PC-3 (cell line): ENCODE measurements at regions not wholly inside any gene's neighbourhood (a gene's known extent, or its start where the extent isn't known, plus 50 kb on each side); places are given as distances from the start of the nearest gene placed in this dataset.

ENCODE experiments used
- ATAC-seq: fragments of 200-7000 bp; cut with Tn5 transposase; 2 replicates; pipeline ENCODE4 v1.9.1; 2020; ENCODE audit warnings: mild to moderate bottlenecking, moderate library complexity
- BruUV-seq: library from RNA; stranded (reverse); fragments of 400-500 nt; replicated peaks from 2 replicates; lab custom pipeline; 2021; lab: Mats Ljungman, UMichigan
- CTCF ChIA-PET: fragments of 300-600 bp; sonication (Branson Sonifier 250); formaldehyde crosslinking; loops from one replicate; lab custom pipeline; 2022; ENCODE audit warnings: antibody characterized with exemption; lab: Charles Lee
- POLR2A ChIA-PET: fragments of 300-600 bp; sonication (Branson Sonifier 250); formaldehyde crosslinking; loops from one replicate; lab custom pipeline; 2022; ENCODE audit warnings: antibody characterized with exemption; ENCODE audit not compliant: unreplicated experiment; lab: Charles Lee
- DNase-seq: peaks from one replicate; pipeline ENCODE4 v3.0.0-alpha.2; 2015
- H2AFZ ChIP-seq: fragments of 300-600 bp; sonication (generic); 2 replicates; pipeline ENCODE4 v1.6.0; 2016; ENCODE audit warnings: antibody characterized with exemption, low read length
- H3F3A ChIP-seq: fragments of 300-600 bp; sonication (generic); one replicate; pipeline ENCODE4 v1.6.0; 2017; ENCODE audit warnings: antibody characterized with exemption, low read length, control low read depth, mild to moderate bottlenecking; ENCODE audit not compliant: unreplicated experiment
- H3K27ac ChIP-seq: fragments of 300-600 bp; sonication (generic); 2 replicates; pipeline ENCODE4 v1.5.1; 2016; ENCODE audit warnings: mild to moderate bottlenecking, low read length
- H3K27me3 ChIP-seq: fragments of 300-600 bp; sonication (generic); 2 replicates; pipeline ENCODE4 v1.6.1; 2016; ENCODE audit warnings: low read length, mixed read lengths
- H3K36me3 ChIP-seq: fragments of 300-600 bp; sonication (generic); 2 replicates; pipeline ENCODE4 v1.6.1; 2016; ENCODE audit warnings: low read depth, mixed run types, low read length, mixed read lengths
- H3K4me1 ChIP-seq: fragments of 300-600 bp; sonication (generic); 2 replicates; pipeline ENCODE4 v1.5.1; 2016; ENCODE audit warnings: low read length; ENCODE audit not compliant: insufficient read depth
- H3K4me2 ChIP-seq: fragments of 300-600 bp; sonication (generic); 2 replicates; pipeline ENCODE4 v1.6.0; 2016; ENCODE audit warnings: low read length
- H3K4me3 ChIP-seq: fragments of 300-600 bp; sonication (generic); 2 replicates; pipeline ENCODE4 v1.5.1; 2016; ENCODE audit warnings: mild to moderate bottlenecking, low read length, mixed read lengths
- H3K79me2 ChIP-seq: fragments of 300-600 bp; sonication (generic); 2 replicates; pipeline ENCODE4 v1.6.1; 2017; ENCODE audit warnings: low read length, mixed read lengths
- H3K9ac ChIP-seq: fragments of 300-600 bp; sonication (generic); 2 replicates; pipeline ENCODE4 v1.6.0; 2016; ENCODE audit warnings: mild to moderate bottlenecking, low read length
- H3K9me2 ChIP-seq: fragments of 300-600 bp; sonication (generic); replicated peaks from 2 replicates; pipeline ENCODE4 v1.6.1; 2016; ENCODE audit warnings: mixed run types, low read length, mixed read lengths
- H3K9me3 ChIP-seq: fragments of 300-600 bp; sonication (generic); 2 replicates; pipeline ENCODE4 v1.6.1; 2016; ENCODE audit warnings: low read length, mixed read lengths
- H4K20me1 ChIP-seq: fragments of 300-600 bp; sonication (generic); 2 replicates; pipeline ENCODE4 v1.6.1; 2016; ENCODE audit warnings: low read length, mixed read lengths
- CTCF ChIP-seq: fragments of 300-600 bp; sonication (generic); conservative IDR thresholded peaks from 2 replicates; pipeline ENCODE4 v1.5.1; 2017; ENCODE audit warnings: antibody characterized with exemption, low read depth, mild to moderate bottlenecking, low read length
- EZH2 ChIP-seq: fragments of 300-600 bp; sonication (generic); IDR thresholded peaks from one replicate; pipeline ENCODE4 v1.6.1; 2017; ENCODE audit warnings: antibody characterized with exemption, mild to moderate bottlenecking, low read length; ENCODE audit not compliant: unreplicated experiment
- EZH2phosphoT487 ChIP-seq: fragments of 300-600 bp; sonication (generic); IDR thresholded peaks from 2 replicates; pipeline ENCODE4 v1.6.1; 2018; ENCODE audit warnings: mild to moderate bottlenecking, antibody characterized with exemption, low read length, borderline replicate concordance
- intact Hi-C: fragments of 100-400 bp; cut with micrococcal nuclease; formaldehyde crosslinking; loops from 2 replicates; pipeline ENCODE4 v1.9.0; 2023

GRCh38 chr4:138111462-138112000 is 130.6 kb downstream of the SLC7A11 start:
- H3K36me3 ChIP-seq: no peaks in the 10 kb centered on the region
- H3K9ac ChIP-seq: no peak overlapping the region
- no peaks in the 10 kb centered on the region for H4K20me1 ChIP-seq
- no peaks in the 10 kb centered on the region for H3K9me3 ChIP-seq
- peak; percentile 62 for DNase-seq
- no peaks in the 10 kb centered on the region for H3K79me2 ChIP-seq
- ChIA-PET CTCF (no interaction called here), POLR2A (no interaction called here)
- BruUV-seq: no TSS peak
- H3K4me1 ChIP-seq: peaks cover 10% of the 10 kb centered on the region; the same call in 1 of the 2 replicates
- H3K27ac ChIP-seq: peak overlapping the region; percentile 40
- H2AFZ ChIP-seq: no peak overlapping the region
- H3K9me2 ChIP-seq: no peaks in the 10 kb centered on the region
- intact Hi-C loops: no loop called here
- ATAC-seq: peak; percentile 59
- H3F3A ChIP-seq: no peaks in the 10 kb centered on the region
- H3K4me3 ChIP-seq: no peak overlapping the region
- no peak for TF ChIP-seq EZH2phosphoT487
- TF ChIP-seq CTCF: no peak; the same call in 1 of the 2 replicates
- no peak for TF ChIP-seq EZH2
- H3K4me2 ChIP-seq: peak overlapping the region; percentile 5; the same call in 1 of the 2 replicates
- H3K27me3 ChIP-seq: no peaks in the 10 kb centered on the region

- BruUV-seq: no TSS peak
- Histone ChIP-seq H3K4me3 (no peak overlapping the region), H3K4me1 (peaks cover 10% of the 10 kb centered on the region; the same call in 1 of the 2 replicates), H3K9me3 (no peaks in the 10 kb centered on the region), H3K36me3 (no peaks in the 10 kb centered on the region), H3F3A (no peaks in the 10 kb centered on the region), H3K9ac (no peak overlapping the region), H3K4me2 (peak overlapping the region; percentile 5; the same call in 1 of the 2 replicates), H3K27ac (peak overlapping the region; percentile 40), H3K27me3 (no peaks in the 10 kb centered on the region), H3K9me2 (no peaks in the 10 kb centered on the region), H4K20me1 (no peaks in the 10 kb centered on the region), H3K79me2 (no peaks in the 10 kb centered on the region), H2AFZ (no peak overlapping the region)
- no peak for TF ChIP-seq EZH2phosphoT487
- TF ChIP-seq CTCF: no peak
- TF ChIP-seq EZH2: no peak
- intact Hi-C loops: no loop called here
- ATAC-seq: peak; percentile 89
- CTCF ChIA-PET: no interaction called here
- peak; percentile 45 for DNase-seq
- POLR2A ChIA-PET: no interaction called here
Measured at GRCh38 chr4:138110815-138111214, 131.3 kb downstream of the SLC7A11 start.

- CTCF ChIA-PET: no interaction called here
- Histone ChIP-seq H3K4me2 (no peak overlapping the region), H2AFZ (no peak overlapping the region), H3K4me1 (peaks cover 10% of the 10 kb centered on the region; the same call in 1 of the 2 replicates), H3K4me3 (no peak overlapping the region), H3K79me2 (no peaks in the 10 kb centered on the region), H3K27ac (no peak overlapping the region), H3K9ac (no peak overlapping the region), H3K9me2 (no peaks in the 10 kb centered on the region), H3K27me3 (no peaks in the 10 kb centered on the region), H3K9me3 (no peaks in the 10 kb centered on the region), H4K20me1 (no peaks in the 10 kb centered on the region), H3F3A (no peaks in the 10 kb centered on the region), H3K36me3 (no peaks in the 10 kb centered on the region)
- TF ChIP-seq EZH2phosphoT487 (no peak), EZH2 (no peak), CTCF (no peak)
- ATAC-seq: no peak
- BruUV-seq: no TSS peak
- intact Hi-C loops: no loop called here
- POLR2A ChIA-PET: no interaction called here
- DNase-seq: no peak
Measured at GRCh38 chr4:138107023-138107422, 135.1 kb downstream of the SLC7A11 start.
